ENCODE measurements at regions not wholly inside any gene's neighbourhood (a gene's known extent, or its start where the extent isn't known, plus 50 kb on each side); places are given as distances from the start of the nearest gene placed in this dataset.

- Histone ChIP-seq H3K4me2 (ENCODE audit: control insufficient read depth, insufficient read depth) (no peak overlapping the region), H2AFZ (ENCODE audit: control insufficient read depth, low read depth, low read length) (no peak overlapping the region), H3K4me1 (ENCODE audit: control insufficient read depth, insufficient read depth, low read length) (no peaks in the 10 kb centered on the region), H3K9ac (ENCODE audit: control insufficient read depth, insufficient read depth, low read length) (no peak overlapping the region), H3K27me3 (replicated peaks in 1 of 2; ENCODE audit: control insufficient read depth in 2 of 2, insufficient read depth in 2 of 2, low read length in 1 of 2) (no peaks in the 10 kb centered on the region; a peak in 1 of 4 replicates), H3K36me3 (ENCODE audit: control insufficient read depth in 2 of 2, insufficient read depth in 2 of 2, low read length in 1 of 2) (no peaks in the 10 kb centered on the region), H3K79me2 (ENCODE audit: control insufficient read depth, insufficient read depth, low read length) (no peaks in the 10 kb centered on the region), H4K20me1 (ENCODE audit: control insufficient read depth, insufficient read depth) (no peaks in the 10 kb centered on the region), H3K9me3 (replicated peaks; ENCODE audit: control insufficient read depth, insufficient read depth, low read length) (no peaks in the 10 kb centered on the region), H3K27ac (ENCODE audit: control insufficient read depth, insufficient read depth) (no peak overlapping the region), H3K4me3 (no peak overlapping the region)
- ChIA-PET CTCF (no interaction called here), SMC1A (ENCODE audit: uncharacterized antibody, unreplicated experiment) (no interaction called here), RAD21 (ENCODE audit: unreplicated experiment) (no interaction called here), POLR2A (no interaction called here)
- BruUV-seq (replicated peaks) = no TSS peak
- WGBS (ENCODE audit: insufficient coverage, insufficient replicate concordance, low lambda C conversion rate, missing lambda C conversion rate) = 33% methylated on average over 3 of the region's 3 CpGs
- TF ChIP-seq ZNF592 (IDR thresholded peaks at IDR 0.05) = no peak
- TF ChIP-seq BCLAF1 (IDR thresholded peaks at IDR 0.05) = no peak
- no peak for TF ChIP-seq YY1 (IDR thresholded peaks at IDR 0.05; ENCODE audit: low read depth, low read length)
- in situ Hi-C loops (cut with MboI) (no loop called here), intact Hi-C loops (cut with micrococcal nuclease; ENCODE audit: unreplicated experiment) (no loop called here)
- no peak for DNase-seq (ENCODE audit: low read depth, low spot score)
- no peak for ATAC-seq
- FAIRE-seq = no peak
Observed at GRCh38 chr2:2912293-2912692, 465.3 kb downstream of the EIPR1 start.

Measured in GM12878 (cell line).